Glutamatergic neuron (in vitro differentiated cells): ENCODE measurements at regions not wholly inside any gene's neighbourhood (a gene's known extent, or its start where the extent isn't known, plus 50 kb on each side); places are given as distances from the start of the nearest gene placed in this dataset.
"Not testable (repeated sequence)": the region's sequence is repeated elsewhere in the genome, so short reads cannot be mapped to it uniquely, and the experiment has no call there.

Source experiments
- DNase-seq: peaks from one replicate; pipeline ENCODE4 v3.0.0; 2022
- H3K27ac Mint-ChIP-seq: one replicate; pipeline ENCODE4 v1.8.0; 2020; ENCODE audit warnings: mild to moderate bottlenecking, mixed read lengths, inconsistent platforms; ENCODE audit not compliant: unreplicated experiment
- H3K27me3 Mint-ChIP-seq: one replicate; pipeline ENCODE4 v1.8.0; 2020; ENCODE audit warnings: mild to moderate bottlenecking, moderate library complexity, mixed read lengths, inconsistent platforms; ENCODE audit not compliant: unreplicated experiment
- H3K36me3 Mint-ChIP-seq: one replicate; pipeline ENCODE4 v1.8.0; 2020; ENCODE audit warnings: mild to moderate bottlenecking, mixed read lengths, inconsistent platforms; ENCODE audit not compliant: unreplicated experiment
- H3K4me1 Mint-ChIP-seq: one replicate; pipeline ENCODE4 v1.8.0; 2020; ENCODE audit warnings: mild to moderate bottlenecking, low read depth, mixed read lengths, inconsistent platforms; ENCODE audit not compliant: unreplicated experiment
- H3K4me3 Mint-ChIP-seq: one replicate; pipeline ENCODE4 v1.8.0; 2020; ENCODE audit warnings: mild to moderate bottlenecking, mixed read lengths, inconsistent platforms; ENCODE audit not compliant: unreplicated experiment
- H3K9me3 Mint-ChIP-seq: one replicate; pipeline ENCODE4 v1.8.0; 2020; ENCODE audit warnings: mild to moderate bottlenecking, moderate library complexity, mixed read lengths, inconsistent platforms; ENCODE audit not compliant: unreplicated experiment
- TF ChIP-seq, protein P1 (sequence below): fragments of 200-600 bp; sonication (generic); IDR thresholded peaks from one replicate; pipeline ENCODE4 v1.5.0; 2021; ENCODE audit not compliant: partially characterized antibody, unreplicated experiment

GRCh38 chrX:45622538-45622937 lies 421.9 kb upstream of the DIPK2B start:
- no peaks in the 10 kb centered on the region for H3K9me3 Mint-ChIP-seq
- no peaks in the 10 kb centered on the region for H3K4me1 Mint-ChIP-seq
- no peaks in the 10 kb centered on the region for H3K36me3 Mint-ChIP-seq
- no peak for DNase-seq
- TF ChIP-seq, protein P1, sequence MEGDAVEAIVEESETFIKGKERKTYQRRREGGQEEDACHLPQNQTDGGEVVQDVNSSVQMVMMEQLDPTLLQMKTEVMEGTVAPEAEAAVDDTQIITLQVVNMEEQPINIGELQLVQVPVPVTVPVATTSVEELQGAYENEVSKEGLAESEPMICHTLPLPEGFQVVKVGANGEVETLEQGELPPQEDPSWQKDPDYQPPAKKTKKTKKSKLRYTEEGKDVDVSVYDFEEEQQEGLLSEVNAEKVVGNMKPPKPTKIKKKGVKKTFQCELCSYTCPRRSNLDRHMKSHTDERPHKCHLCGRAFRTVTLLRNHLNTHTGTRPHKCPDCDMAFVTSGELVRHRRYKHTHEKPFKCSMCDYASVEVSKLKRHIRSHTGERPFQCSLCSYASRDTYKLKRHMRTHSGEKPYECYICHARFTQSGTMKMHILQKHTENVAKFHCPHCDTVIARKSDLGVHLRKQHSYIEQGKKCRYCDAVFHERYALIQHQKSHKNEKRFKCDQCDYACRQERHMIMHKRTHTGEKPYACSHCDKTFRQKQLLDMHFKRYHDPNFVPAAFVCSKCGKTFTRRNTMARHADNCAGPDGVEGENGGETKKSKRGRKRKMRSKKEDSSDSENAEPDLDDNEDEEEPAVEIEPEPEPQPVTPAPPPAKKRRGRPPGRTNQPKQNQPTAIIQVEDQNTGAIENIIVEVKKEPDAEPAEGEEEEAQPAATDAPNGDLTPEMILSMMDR: no peak
- H3K4me3 Mint-ChIP-seq: no peak overlapping the region
- no peaks in the 10 kb centered on the region for H3K27me3 Mint-ChIP-seq
- no peak overlapping the region for H3K27ac Mint-ChIP-seq

GRCh38 chrX:45622042-45622423 lies 421.4 kb upstream of the DIPK2B start:
- TF ChIP-seq, protein P1: no peak
- Mint-ChIP-seq H3K27ac (no peak overlapping the region), H3K36me3 (no peaks in the 10 kb centered on the region), H3K27me3 (no peaks in the 10 kb centered on the region), H3K9me3 (no peaks in the 10 kb centered on the region), H3K4me1 (no peaks in the 10 kb centered on the region), H3K4me3 (no peak overlapping the region)
- no peak for DNase-seq

GRCh38 chrX:45621376-45622041 lies 420.8 kb upstream of the DIPK2B start:
- no peak for DNase-seq
- Mint-ChIP-seq H3K9me3 (no peaks in the 10 kb centered on the region), H3K27ac (no peak overlapping the region), H3K36me3 (no peaks in the 10 kb centered on the region), H3K4me3 (no peak overlapping the region), H3K27me3 (no peaks in the 10 kb centered on the region), H3K4me1 (no peaks in the 10 kb centered on the region)
- TF ChIP-seq, protein P1: no peak

- TF ChIP-seq, protein P1: no peak
- H3K36me3 Mint-ChIP-seq: no peaks in the 10 kb centered on the region
- H3K27me3 Mint-ChIP-seq: peaks cover under 1% of the 10 kb centered on the region
- no peaks in the 10 kb centered on the region for H3K4me1 Mint-ChIP-seq
- no peak overlapping the region for H3K4me3 Mint-ChIP-seq
- no peak for DNase-seq
- H3K9me3 Mint-ChIP-seq: no peaks in the 10 kb centered on the region
- no peak overlapping the region for H3K27ac Mint-ChIP-seq
Measured at GRCh38 chrX:45619290-45619689, 418.6 kb upstream of the DIPK2B start.

GRCh38 chrX:45615591-45615990 lies 414.9 kb upstream of the DIPK2B start:
- H3K36me3 Mint-ChIP-seq, H3K4me1 Mint-ChIP-seq, H3K9me3 Mint-ChIP-seq, H3K4me3 Mint-ChIP-seq, DNase-seq, H3K27me3 Mint-ChIP-seq, H3K27ac Mint-ChIP-seq: not testable (repeated sequence)

DNA sequence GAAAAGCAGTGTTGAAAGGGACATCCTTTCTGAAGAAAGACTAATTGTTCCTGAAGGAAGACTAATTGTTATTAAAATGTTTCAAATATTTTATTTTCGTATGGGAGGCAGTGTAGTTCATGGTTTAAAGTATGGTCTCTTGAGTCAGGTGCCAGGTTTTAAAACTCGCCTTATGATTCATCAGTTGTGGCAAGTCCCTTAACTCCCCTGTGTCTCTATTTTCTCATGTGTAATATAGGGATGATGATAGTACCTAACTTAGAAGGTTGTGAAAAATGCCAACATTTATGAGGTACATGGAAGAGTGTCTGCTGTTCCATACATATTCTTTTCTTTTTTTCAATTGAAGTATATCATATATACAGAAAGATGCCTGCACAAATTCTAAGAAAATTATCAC lies 414.2 kb upstream of the DIPK2B start:
- Mint-ChIP-seq H3K36me3 (no peaks in the 10 kb centered on the region), H3K27ac (no peak overlapping the region), H3K4me1 (no peaks in the 10 kb centered on the region), H3K4me3 (no peak overlapping the region), H3K27me3 (peaks cover 3% of the 10 kb centered on the region), H3K9me3 (no peaks in the 10 kb centered on the region)
- DNase-seq: no peak
- TF ChIP-seq, protein P1: no peak
